Liver (tissue), 8 donors: ENCODE measurements at regions not wholly inside any gene's neighbourhood (a gene's known extent, or its start where the extent isn't known, plus 50 kb on each side); places are given as distances from the start of the nearest gene placed in this dataset.

Source experiments
- DNase-seq: peaks from one replicate; pipeline ENCODE4 v3.0.0-alpha.2; 2017; ENCODE audit warnings: low spot score
- H3K27ac ChIP-seq, 2 donors: one replicate each; pipeline ENCODE4 v1.7.0; 2013; ENCODE audit warnings: inconsistent platforms in 2 of 2, low read length in 2 of 2, control low read depth in 1 of 2, low read depth in 1 of 2, mild to moderate bottlenecking in 1 of 2
- H3K27me3 ChIP-seq, 4 donors: one replicate each; pipeline versions ENCODE4 v1.6.1 to v1.7.0; 2013; ENCODE audit warnings: low read length in 3 of 4, inconsistent platforms in 1 of 4, mild to moderate bottlenecking in 1 of 4, moderate library complexity in 1 of 4; ENCODE audit not compliant: control insufficient read depth in 4 of 4, insufficient read depth in 4 of 4
- H3K36me3 ChIP-seq, 4 donors: one replicate each; pipeline versions ENCODE4 v1.6.1 to v1.7.0; 2013; ENCODE audit warnings: low read length in 3 of 4, mild to moderate bottlenecking in 3 of 4, low read depth in 1 of 4, moderate library complexity in 1 of 4; ENCODE audit not compliant: control insufficient read depth in 4 of 4, insufficient read depth in 3 of 4
- H3K4me1 ChIP-seq, 4 donors: one replicate each; pipeline versions ENCODE4 v1.6.1 to v1.7.0; 2013; ENCODE audit warnings: low read length in 3 of 4, mild to moderate bottlenecking in 3 of 4, moderate library complexity in 1 of 4; ENCODE audit not compliant: control insufficient read depth in 4 of 4, insufficient read depth in 4 of 4
- H3K4me3 ChIP-seq, 3 donors: one replicate each; pipeline versions ENCODE4 v1.6.1 to v1.7.0; 2013; ENCODE audit warnings: low read length in 3 of 3, control low read depth in 1 of 3, low read depth in 1 of 3, mild to moderate bottlenecking in 1 of 3
- H3K9ac ChIP-seq, 2 donors: one replicate each; pipeline ENCODE4 v1.7.0; 2013; ENCODE audit warnings: low read length in 2 of 2, mild to moderate bottlenecking in 2 of 2, moderate library complexity in 2 of 2, control low read depth in 1 of 2, low read depth in 1 of 2
- H3K9me3 ChIP-seq, 4 donors: one replicate each; pipeline versions ENCODE4 v1.6.1 to v1.7.0; 2013; ENCODE audit warnings: low read length in 3 of 4; ENCODE audit not compliant: control insufficient read depth in 4 of 4
- ATF3 ChIP-seq: IDR thresholded peaks from 2 replicates; pipeline ENCODE4 v1.6.1; 2016; ENCODE audit warnings: antibody characterized with exemption
- EGR1 ChIP-seq, 2 donors: IDR thresholded peaks; 2 replicates each; pipeline ENCODE4 v1.6.1; 2016 to 2018; ENCODE audit warnings: antibody characterized with exemption in 2 of 2, low read depth in 2 of 2
- GABPA ChIP-seq, 2 donors: IDR thresholded peaks in 1 of 2; conservative IDR thresholded peaks in 1 of 2; 2 replicates each; pipeline ENCODE4 v1.6.1; 2016; ENCODE audit warnings: antibody characterized with exemption in 2 of 2, mild to moderate bottlenecking in 1 of 2, moderate library complexity in 1 of 2
- HNF4A ChIP-seq, 2 donors: conservative IDR thresholded peaks; 2 replicates each; pipeline ENCODE4 v1.6.1; 2016; ENCODE audit warnings: antibody characterized with exemption in 2 of 2, mild to moderate bottlenecking in 2 of 2
- HNF4G ChIP-seq: IDR thresholded peaks from 2 replicates; pipeline ENCODE4 v1.6.1; 2016; ENCODE audit warnings: antibody characterized with exemption
- JUND ChIP-seq, 2 donors: IDR thresholded peaks; 2 replicates each; pipeline ENCODE4 v1.6.1; 2016; ENCODE audit warnings: antibody characterized with exemption in 2 of 2
- NR2F2 ChIP-seq: IDR thresholded peaks from 2 replicates; pipeline ENCODE4 v1.6.1; 2016; ENCODE audit warnings: antibody characterized with exemption
- RAD21 ChIP-seq, 2 donors: IDR thresholded peaks; 2 replicates each; pipeline ENCODE4 v1.6.1; 2016; ENCODE audit warnings: antibody characterized with exemption in 2 of 2, mild to moderate bottlenecking in 2 of 2
- REST ChIP-seq: IDR thresholded peaks from 2 replicates; pipeline ENCODE4 v1.6.1; 2016; ENCODE audit warnings: antibody characterized with exemption, mild to moderate bottlenecking
- RXRA ChIP-seq, 2 donors: IDR thresholded peaks; 2 replicates each; pipeline ENCODE4 v1.6.1; 2017 to 2018; ENCODE audit warnings: antibody characterized with exemption in 2 of 2, mild to moderate bottlenecking in 1 of 2
- SP1 ChIP-seq: IDR thresholded peaks from 2 replicates; pipeline ENCODE4 v1.6.1; 2018; ENCODE audit warnings: antibody characterized with exemption, mild to moderate bottlenecking
- TAF1 ChIP-seq: conservative IDR thresholded peaks from 2 replicates; pipeline ENCODE4 v1.6.1; 2016; ENCODE audit warnings: antibody characterized with exemption, mild to moderate bottlenecking
- YY1 ChIP-seq: IDR thresholded peaks from 2 replicates; pipeline ENCODE4 v1.6.1; 2016; ENCODE audit warnings: antibody characterized with exemption, mild to moderate bottlenecking
- WGBS: extraction: QIAGEN DNeasy Blood & Tissue Kit; methylation state at CpG from one replicate; pipeline ENCODE4 v1.1.7; 2013; 5-methylcytosine and 5-hydroxymethylcytosine counted together
- TF ChIP-seq, protein P1 (sequence below): fragments of 150-350 bp; IDR thresholded peaks from 2 replicates; pipeline ENCODE4 v1.5.1; 2017; ENCODE audit warnings: improper control_type of control experiment, low read depth, low read length; ENCODE audit not compliant: missing input control
- TF ChIP-seq, protein P2 (sequence below): IDR thresholded peaks from 2 replicates; pipeline ENCODE4 v1.6.1; 2016; ENCODE audit warnings: antibody characterized with exemption
- donor health status: healthy.
- donor health status: healthy.
- donor health status: healthy.
- donor health status: healthy.
- donor health status: healthy.

DNA sequence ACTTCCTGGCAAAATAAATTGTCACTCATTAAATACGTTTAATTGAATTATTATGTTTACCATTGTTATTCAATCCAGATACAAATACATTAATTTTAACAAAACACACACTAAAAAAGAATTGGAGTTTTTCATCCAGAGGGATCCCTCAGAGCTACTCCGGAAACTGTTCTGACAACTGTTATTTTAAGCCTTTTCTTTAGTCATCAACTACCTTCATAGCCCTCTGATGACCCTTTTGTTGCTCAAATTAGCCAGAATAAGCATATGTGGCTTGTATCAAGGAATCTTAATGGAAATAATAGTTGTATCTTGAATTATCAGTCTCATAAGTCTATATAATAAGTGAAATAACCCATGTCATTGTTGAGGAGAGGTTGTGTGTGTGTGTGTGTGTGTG is 405.4 kb upstream of the FAT3 start:
- TF ChIP-seq HNF4G (no peak), REST (no peak), RXRA (IDR thresholded peaks at IDR 0.05) (no peak), EGR1 (IDR thresholded peaks at IDR 0.05; ENCODE audit: low read depth in 2 of 2) (no peak), HNF4A (conservative IDR thresholded peaks at IDR 0.05) (no peak), SP1 (no peak), RAD21 (IDR thresholded peaks at IDR 0.05) (no peak), NR2F2 (no peak), GABPA (IDR thresholded peaks at IDR 0.05 in 1 of 2, conservative IDR thresholded peaks at IDR 0.05 in 1 of 2) (no peak), YY1 (no peak), JUND (IDR thresholded peaks at IDR 0.05) (no peak)
- TF ChIP-seq, protein P1, sequence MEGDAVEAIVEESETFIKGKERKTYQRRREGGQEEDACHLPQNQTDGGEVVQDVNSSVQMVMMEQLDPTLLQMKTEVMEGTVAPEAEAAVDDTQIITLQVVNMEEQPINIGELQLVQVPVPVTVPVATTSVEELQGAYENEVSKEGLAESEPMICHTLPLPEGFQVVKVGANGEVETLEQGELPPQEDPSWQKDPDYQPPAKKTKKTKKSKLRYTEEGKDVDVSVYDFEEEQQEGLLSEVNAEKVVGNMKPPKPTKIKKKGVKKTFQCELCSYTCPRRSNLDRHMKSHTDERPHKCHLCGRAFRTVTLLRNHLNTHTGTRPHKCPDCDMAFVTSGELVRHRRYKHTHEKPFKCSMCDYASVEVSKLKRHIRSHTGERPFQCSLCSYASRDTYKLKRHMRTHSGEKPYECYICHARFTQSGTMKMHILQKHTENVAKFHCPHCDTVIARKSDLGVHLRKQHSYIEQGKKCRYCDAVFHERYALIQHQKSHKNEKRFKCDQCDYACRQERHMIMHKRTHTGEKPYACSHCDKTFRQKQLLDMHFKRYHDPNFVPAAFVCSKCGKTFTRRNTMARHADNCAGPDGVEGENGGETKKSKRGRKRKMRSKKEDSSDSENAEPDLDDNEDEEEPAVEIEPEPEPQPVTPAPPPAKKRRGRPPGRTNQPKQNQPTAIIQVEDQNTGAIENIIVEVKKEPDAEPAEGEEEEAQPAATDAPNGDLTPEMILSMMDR = no peak
- TF ChIP-seq, protein P2, sequence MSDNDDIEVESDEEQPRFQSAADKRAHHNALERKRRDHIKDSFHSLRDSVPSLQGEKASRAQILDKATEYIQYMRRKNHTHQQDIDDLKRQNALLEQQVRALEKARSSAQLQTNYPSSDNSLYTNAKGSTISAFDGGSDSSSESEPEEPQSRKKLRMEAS = no peak
- WGBS = 81% methylated on average over 2 of the region's 2 CpGs
- H3K9ac ChIP-seq = no peak overlapping the region
- H3K9me3 ChIP-seq = no peaks in the 10 kb centered on the region
- H3K27ac ChIP-seq = no peak overlapping the region
- DNase-seq = no peak
- H3K4me1 ChIP-seq = no peaks in the 10 kb centered on the region
- no peaks in the 10 kb centered on the region for H3K27me3 ChIP-seq
- H3K4me3 ChIP-seq = no peak overlapping the region
- no peaks in the 10 kb centered on the region for H3K36me3 ChIP-seq

DNA sequence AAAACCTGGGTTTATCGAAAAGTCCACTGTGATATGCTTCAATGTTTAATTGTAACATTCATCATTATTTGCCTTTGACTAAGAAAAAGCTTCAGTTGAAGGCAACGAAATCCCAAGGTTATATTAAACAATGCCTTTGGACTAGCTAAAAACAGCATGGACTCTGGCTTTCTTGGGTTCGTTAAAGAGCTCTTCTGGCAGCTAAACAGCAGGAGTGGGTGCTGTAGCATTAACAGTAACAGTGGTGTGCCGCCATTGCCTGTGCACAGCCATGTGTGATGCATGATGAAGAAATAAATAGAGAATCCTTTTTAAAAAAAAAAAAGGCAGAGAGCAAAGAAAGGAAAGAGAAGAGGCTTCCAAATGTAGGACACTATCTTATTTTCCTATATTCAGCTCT is 406.6 kb upstream of the FAT3 start:
- WGBS = 79% methylated on average over 4 of the region's 4 CpGs
- Histone ChIP-seq H3K27me3 (no peaks in the 10 kb centered on the region), H3K4me1 (no peaks in the 10 kb centered on the region), H3K4me3 (no peak overlapping the region), H3K36me3 (no peaks in the 10 kb centered on the region), H3K9ac (no peak overlapping the region), H3K9me3 (no peaks in the 10 kb centered on the region), H3K27ac (no peak overlapping the region)
- TF ChIP-seq HNF4A (conservative IDR thresholded peaks at IDR 0.05) (no peak), ATF3 (no peak), TAF1 (no peak), NR2F2 (no peak), HNF4G (no peak)
- TF ChIP-seq, protein P2 = no peak
- TF ChIP-seq, protein P1 = no peak
- DNase-seq = no peak
